ENCODE measurements at regions not wholly inside any gene's neighbourhood (a gene's known extent, or its start where the extent isn't known, plus 50 kb on each side); places are given as distances from the start of the nearest gene placed in this dataset.

DNA sequence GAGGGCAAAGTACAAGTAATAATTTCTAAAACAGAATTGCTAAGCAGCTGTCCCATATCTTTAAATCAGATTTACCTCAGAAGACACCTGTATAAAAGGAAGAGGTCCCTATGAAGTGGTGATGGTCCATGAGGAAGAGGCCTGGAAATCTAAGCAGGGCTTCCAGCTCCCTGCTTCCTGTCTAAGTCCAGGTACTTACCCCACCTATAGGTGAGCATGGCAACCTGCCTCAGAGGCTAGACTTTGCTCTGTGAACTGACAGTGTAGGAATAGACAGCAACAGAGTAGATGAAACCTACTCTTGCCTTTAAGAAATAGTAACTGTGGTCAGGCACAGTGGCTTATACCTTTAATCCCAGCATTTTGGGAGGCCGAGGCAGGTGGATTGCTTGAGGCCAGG is 55.8 kb upstream of the ARRDC3 start:
- no peak overlapping the region for H3K27ac ChIP-seq (ENCODE audit: low read depth, low read length)
- TF ChIP-seq, protein P1, sequence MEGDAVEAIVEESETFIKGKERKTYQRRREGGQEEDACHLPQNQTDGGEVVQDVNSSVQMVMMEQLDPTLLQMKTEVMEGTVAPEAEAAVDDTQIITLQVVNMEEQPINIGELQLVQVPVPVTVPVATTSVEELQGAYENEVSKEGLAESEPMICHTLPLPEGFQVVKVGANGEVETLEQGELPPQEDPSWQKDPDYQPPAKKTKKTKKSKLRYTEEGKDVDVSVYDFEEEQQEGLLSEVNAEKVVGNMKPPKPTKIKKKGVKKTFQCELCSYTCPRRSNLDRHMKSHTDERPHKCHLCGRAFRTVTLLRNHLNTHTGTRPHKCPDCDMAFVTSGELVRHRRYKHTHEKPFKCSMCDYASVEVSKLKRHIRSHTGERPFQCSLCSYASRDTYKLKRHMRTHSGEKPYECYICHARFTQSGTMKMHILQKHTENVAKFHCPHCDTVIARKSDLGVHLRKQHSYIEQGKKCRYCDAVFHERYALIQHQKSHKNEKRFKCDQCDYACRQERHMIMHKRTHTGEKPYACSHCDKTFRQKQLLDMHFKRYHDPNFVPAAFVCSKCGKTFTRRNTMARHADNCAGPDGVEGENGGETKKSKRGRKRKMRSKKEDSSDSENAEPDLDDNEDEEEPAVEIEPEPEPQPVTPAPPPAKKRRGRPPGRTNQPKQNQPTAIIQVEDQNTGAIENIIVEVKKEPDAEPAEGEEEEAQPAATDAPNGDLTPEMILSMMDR (IDR thresholded peaks at IDR 0.05; ENCODE audit: low read depth, low read length, poor library complexity, severe bottlenecking): no peak
- no peak for TF ChIP-seq EZH2phosphoT487 (IDR thresholded peaks at IDR 0.05; ENCODE audit: borderline replicate concordance, low read length)
- 0 out of 2 replicates have a peak, but pooled peaks cover 3% of the 10 kb centered on the region for H3K27me3 ChIP-seq (ENCODE audit: control insufficient read depth, low read length)
- H3K4me1 ChIP-seq (ENCODE audit: control insufficient read depth, low read length): peaks cover under 1% of the 10 kb centered on the region
- no peak overlapping the region for H3K4me3 ChIP-seq (ENCODE audit: low read length)
- H3K9me3 ChIP-seq (ENCODE audit: control insufficient read depth, insufficient read depth, low read length): no peaks in the 10 kb centered on the region
- H3K79me2 ChIP-seq (ENCODE audit: control insufficient read depth, low read length): no peaks in the 10 kb centered on the region
- H4K20me1 ChIP-seq (ENCODE audit: control insufficient read depth, insufficient read depth, low read depth, low read length): no peaks in the 10 kb centered on the region
- H3F3A ChIP-seq (ENCODE audit: control insufficient read depth, insufficient read depth): no peaks in the 10 kb centered on the region
- H3K36me3 ChIP-seq (ENCODE audit: control insufficient read depth, low read length): no peaks in the 10 kb centered on the region
- H3K4me2 ChIP-seq (ENCODE audit: low read length): no peak overlapping the region
- no peaks in the 10 kb centered on the region for H3K9me2 ChIP-seq (replicated peaks; ENCODE audit: control insufficient read depth, low read length)

DNA sequence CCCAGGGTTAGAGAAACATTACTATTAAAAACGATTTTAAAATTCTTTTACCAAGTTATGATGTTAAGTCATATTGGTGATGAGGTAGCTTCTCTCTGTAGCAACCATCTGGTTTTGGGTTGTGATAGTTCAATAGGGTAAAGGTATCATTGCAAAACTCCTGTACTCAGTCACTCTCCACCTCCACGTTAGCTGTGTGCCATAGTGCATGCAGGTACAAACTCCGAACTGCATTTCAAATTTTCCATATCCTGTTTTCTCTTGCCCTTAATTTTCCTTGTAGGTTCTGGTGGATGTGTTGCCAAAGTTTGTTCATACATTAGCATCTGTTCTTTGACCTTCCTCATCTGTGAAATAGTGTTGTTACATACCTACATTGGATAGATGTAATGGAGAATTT is 53.1 kb upstream of the ARRDC3 start:
- Histone ChIP-seq H3K27me3 (ENCODE audit: control insufficient read depth, low read length) (0 out of 2 replicates have a peak, but pooled peaks cover 3% of the 10 kb centered on the region), H3K79me2 (ENCODE audit: control insufficient read depth, low read length) (no peaks in the 10 kb centered on the region), H3K4me2 (ENCODE audit: low read length) (no peak overlapping the region), H4K20me1 (ENCODE audit: control insufficient read depth, insufficient read depth, low read depth, low read length) (no peaks in the 10 kb centered on the region), H3K9me2 (replicated peaks; ENCODE audit: control insufficient read depth, low read length) (no peaks in the 10 kb centered on the region), H3K4me3 (ENCODE audit: low read length) (no peak overlapping the region), H3K4me1 (ENCODE audit: control insufficient read depth, low read length) (no peaks in the 10 kb centered on the region), H3F3A (ENCODE audit: control insufficient read depth, insufficient read depth) (no peaks in the 10 kb centered on the region), H3K9me3 (ENCODE audit: control insufficient read depth, insufficient read depth, low read length) (no peaks in the 10 kb centered on the region), H3K27ac (ENCODE audit: low read depth, low read length) (no peak overlapping the region), H3K36me3 (ENCODE audit: control insufficient read depth, low read length) (no peaks in the 10 kb centered on the region)
- TF ChIP-seq, protein P1 (IDR thresholded peaks at IDR 0.05; ENCODE audit: low read depth, low read length, poor library complexity, severe bottlenecking): no peak
- TF ChIP-seq EZH2phosphoT487 (IDR thresholded peaks at IDR 0.05; ENCODE audit: borderline replicate concordance, low read length): no peak

DNA sequence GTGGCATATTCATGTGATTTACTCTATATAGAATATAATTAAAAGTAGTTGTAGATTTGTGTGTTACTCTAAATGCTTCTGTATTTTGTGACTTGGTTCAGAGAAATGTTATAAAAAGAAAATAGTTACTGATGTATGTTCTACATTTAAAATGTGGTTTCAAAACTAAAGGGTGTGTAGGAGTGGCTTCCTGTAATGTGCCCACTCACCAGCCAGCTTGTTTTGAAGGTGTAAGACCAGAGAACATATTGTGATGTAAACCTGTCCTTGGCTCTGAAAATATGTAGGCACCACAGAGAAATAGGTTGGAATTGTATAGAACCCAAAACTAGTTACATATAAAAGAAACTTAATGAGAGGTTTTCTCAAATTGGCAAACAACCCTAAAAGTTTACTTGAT is 51.2 kb upstream of the ARRDC3 start:
- H3K9me3 ChIP-seq (ENCODE audit: control insufficient read depth, insufficient read depth, low read length): no peaks in the 10 kb centered on the region
- no peaks in the 10 kb centered on the region for H4K20me1 ChIP-seq (ENCODE audit: control insufficient read depth, insufficient read depth, low read depth, low read length)
- H3K27ac ChIP-seq (ENCODE audit: low read depth, low read length): no peak overlapping the region
- no peaks in the 10 kb centered on the region for H3F3A ChIP-seq (ENCODE audit: control insufficient read depth, insufficient read depth)
- no peaks in the 10 kb centered on the region for H3K9me2 ChIP-seq (replicated peaks; ENCODE audit: control insufficient read depth, low read length)
- H3K27me3 ChIP-seq (ENCODE audit: control insufficient read depth, low read length): 0 out of 2 replicates have a peak, but pooled peaks cover 3% of the 10 kb centered on the region
- no peaks in the 10 kb centered on the region for H3K79me2 ChIP-seq (ENCODE audit: control insufficient read depth, low read length)
- no peaks in the 10 kb centered on the region for H3K36me3 ChIP-seq (ENCODE audit: control insufficient read depth, low read length)
- TF ChIP-seq, protein P1 (IDR thresholded peaks at IDR 0.05; ENCODE audit: low read depth, low read length, poor library complexity, severe bottlenecking): no peak
- no peak for TF ChIP-seq EZH2phosphoT487 (IDR thresholded peaks at IDR 0.05; ENCODE audit: borderline replicate concordance, low read length)
- no peaks in the 10 kb centered on the region for H3K4me1 ChIP-seq (ENCODE audit: control insufficient read depth, low read length)
- no peak overlapping the region for H3K4me2 ChIP-seq (ENCODE audit: low read length)
- H3K4me3 ChIP-seq (ENCODE audit: low read length): no peak overlapping the region

Measured in DOHH2 (cell line).